Stimulated activated CD4-positive, alpha-beta T cell treated with anti-CD3 and anti-CD28 coated beads, Interleukin-2, amount 100 ng/mL, for 48 hours (primary cell): ENCODE measurements at regions not wholly inside any gene's neighbourhood (a gene's known extent, or its start where the extent isn't known, plus 50 kb on each side); places are given as distances from the start of the nearest gene placed in this dataset.

Experiments
- DNase-seq, 2 donors: peaks; one replicate each; pipeline ENCODE4 v3.0.0-alpha.2; 2020

- DNase-seq = no peak
Measured at GRCh38 chr6:90983462-90983861, 396.6 kb upstream of the MAP3K7 start.

DNA sequence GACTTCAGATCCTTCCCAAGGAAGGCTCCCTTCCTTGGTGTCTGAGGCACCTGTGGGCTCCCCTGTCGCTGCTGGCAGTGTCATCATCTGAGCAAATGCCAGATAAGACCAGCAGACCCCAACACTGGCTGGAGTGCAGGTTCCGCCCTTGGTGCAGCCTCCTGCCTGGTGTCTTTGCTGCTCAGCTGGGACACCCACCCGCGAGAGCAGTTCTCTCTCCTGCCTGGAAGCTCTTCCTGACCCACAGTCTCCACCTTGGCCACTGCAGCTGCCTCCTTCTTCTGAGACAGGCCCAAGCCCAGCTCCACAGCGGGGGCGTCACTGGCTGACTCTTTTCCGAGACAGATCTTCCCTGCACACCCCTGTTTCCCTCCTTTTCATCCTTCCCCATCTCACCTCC, 395.7 kb upstream of the MAP3K7 start:
- no peak for DNase-seq

DNA sequence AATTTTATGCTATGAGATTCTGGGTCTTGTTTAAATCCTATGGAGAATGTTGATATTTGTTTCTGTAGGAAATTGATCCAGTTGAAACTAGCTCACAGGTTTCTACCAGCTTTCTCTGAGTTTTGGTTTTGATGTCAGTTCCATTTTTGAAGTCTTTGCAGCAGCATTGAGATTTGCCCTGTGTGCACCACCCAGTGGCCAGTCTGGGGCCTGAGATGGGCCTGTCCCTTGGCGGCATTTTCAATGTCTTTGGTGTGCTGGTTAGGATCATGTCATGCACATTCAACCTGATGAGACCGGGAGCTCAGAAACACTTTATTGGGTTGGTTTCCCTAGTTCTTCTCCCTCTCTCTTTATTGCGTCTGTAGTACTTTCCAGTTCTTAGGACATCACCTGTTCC, 395.2 kb upstream of the MAP3K7 start:
- DNase-seq = no peak

GRCh38 chr6:90978046-90978445, 391.2 kb upstream of the MAP3K7 start:
- DNase-seq = no peak

- DNase-seq = no peak
Measured at GRCh38 chr6:90977513-90977912, 390.6 kb upstream of the MAP3K7 start.

- no peak for DNase-seq
Measured at GRCh38 chr6:90976341-90976740, 389.5 kb upstream of the MAP3K7 start.

DNA sequence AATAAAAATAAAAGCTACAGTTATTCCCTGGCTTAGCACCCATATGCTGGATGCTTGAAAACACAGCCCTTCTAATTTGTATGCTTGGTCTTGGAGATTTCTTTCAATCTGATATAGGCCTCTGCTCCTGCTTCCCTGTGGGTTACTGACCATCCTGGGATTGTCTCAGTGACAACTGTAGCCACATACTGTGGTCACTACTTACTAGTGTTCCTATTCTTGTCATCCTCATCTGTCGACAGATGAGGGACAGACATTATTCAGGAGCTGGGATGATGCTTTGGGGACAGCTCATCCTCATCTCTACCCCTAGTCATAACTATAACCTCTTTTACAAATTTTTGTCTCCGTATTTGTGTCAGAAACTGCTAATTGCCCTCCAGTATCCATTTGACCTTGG, 388.9 kb upstream of the MAP3K7 start:
- DNase-seq = no peak

- DNase-seq = no peak
Measured at GRCh38 chr6:90973188-90973587, 386.3 kb upstream of the MAP3K7 start.

DNA sequence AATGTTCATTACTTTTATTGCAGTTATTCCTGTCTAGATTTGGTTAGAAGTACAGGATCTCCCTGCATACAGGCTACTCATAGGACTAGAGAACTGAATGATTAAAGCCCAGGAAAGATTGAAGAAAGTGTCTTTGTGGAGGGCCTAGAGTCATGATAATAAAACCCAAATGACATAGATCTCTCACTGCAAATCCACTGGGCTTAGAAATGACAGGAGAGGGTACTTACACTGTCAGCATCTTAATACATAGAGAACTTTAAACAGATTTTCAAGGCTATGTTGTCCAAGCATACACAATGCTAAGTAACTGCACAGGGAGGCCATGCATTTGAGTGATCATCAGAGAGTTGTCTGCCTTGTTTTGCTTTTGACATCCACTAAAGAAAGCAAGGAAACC, 383.8 kb upstream of the MAP3K7 start:
- no peak for DNase-seq

GRCh38 chr6:90967471-90967870, 380.6 kb upstream of the MAP3K7 start:
- DNase-seq = no peak

DNA sequence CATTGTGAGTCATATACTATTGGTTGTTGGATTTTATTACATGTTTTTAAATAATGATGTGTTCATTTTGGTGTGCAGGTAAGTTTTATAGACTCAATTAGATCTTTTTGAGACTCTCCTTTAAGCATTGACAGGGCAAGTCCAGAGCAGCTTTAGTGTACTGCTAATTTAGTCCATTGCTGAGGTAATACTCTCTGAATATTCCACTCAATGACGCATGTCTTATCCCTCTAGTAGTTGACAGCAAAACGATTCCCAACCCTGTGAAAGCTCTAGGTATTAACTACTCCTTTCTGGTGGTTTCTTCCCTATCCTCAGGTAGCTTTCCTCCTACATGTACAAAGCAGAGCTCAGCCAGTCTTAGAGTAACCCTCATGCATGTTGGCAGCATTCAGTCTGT, 373.5 kb upstream of the MAP3K7 start:
- no peak for DNase-seq

DNA sequence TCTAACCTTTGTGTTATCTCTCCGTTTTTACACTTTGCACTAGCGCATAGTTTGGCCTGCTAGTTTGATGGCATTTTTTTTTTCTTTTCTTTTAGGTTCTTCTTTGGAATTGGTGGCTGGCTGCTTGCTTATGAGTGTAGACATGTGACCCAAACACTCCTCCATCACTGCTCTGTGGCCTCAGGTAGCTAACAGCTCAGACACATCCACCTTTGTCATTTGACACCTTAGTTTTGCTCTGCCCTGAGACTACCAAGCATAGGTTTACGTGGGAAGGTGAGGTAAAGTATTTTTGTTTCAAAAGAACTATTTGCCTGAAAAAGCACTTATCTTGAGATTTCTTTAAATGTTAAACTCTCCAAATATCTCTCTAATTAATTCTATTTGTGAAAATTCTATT, 368.4 kb upstream of the MAP3K7 start:
- DNase-seq = no peak

- no peak for DNase-seq
Measured at GRCh38 chr6:90953405-90954161, 366.7 kb upstream of the MAP3K7 start.

DNA sequence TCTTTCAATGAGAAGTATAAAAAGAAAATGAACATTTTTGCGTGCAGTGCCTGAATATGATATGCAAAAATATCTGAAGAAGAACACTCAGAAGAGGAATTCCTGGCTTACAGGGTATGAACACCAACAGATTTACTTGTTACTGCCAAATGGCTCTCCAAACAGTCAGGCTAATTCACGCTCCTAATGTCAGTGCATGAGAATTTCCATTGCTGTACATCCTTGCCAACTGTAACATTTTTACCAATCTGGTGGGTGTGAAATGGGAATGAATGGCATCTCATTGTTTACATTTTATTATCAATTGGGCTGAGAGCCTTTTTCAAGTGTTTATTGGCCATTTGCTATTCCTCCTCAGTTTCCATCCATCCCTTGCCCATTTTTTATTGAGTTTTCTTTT, 365.3 kb upstream of the MAP3K7 start:
- no peak for DNase-seq

GRCh38 chr6:90948540-90948939, 361.7 kb upstream of the MAP3K7 start:
- DNase-seq = no peak

DNA sequence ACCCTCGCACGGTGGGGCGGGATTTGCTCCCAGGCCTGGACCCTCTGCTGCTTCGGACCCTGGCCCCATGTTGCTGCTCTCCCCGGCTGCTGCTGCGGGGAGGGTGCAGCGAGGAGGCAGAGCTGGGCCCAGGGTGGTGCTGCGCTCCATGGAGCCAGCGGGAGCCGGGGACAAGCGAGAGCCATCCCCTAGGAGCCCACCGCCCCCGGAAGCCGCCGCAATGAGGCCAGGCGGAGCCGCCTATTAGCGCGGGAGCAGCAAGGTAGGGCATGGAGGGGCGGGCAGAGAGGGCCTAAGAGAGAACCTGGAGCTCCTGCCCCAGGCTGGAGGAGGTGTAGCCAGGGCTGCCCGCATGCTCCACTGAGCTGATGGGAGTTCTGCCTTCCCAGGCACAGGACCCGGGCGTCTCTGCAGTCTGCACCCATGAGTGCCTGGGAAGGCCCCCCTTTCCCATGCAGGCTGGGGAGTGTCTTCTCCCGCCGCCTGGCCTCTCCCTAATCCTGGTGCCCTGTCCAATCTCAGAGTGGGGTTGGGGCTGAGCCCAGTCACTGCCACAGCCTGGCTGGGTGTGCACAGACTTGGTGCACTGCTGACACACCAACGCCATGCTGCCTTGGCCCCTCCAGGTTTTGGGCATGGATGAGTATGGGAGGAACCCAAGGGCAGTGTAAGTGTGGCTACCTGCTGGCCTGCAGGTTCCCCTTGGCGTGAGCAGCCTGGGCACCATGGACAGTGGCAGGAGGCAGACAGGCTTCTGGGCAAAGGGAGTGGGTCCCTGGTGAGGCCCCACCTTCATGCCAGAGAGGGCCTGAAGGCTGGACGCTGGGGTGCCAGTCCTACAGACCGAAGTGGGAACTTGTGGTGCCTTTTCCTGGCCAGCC, 360.6 kb upstream of the MAP3K7 start:
- DNase-seq = no peak

DNA sequence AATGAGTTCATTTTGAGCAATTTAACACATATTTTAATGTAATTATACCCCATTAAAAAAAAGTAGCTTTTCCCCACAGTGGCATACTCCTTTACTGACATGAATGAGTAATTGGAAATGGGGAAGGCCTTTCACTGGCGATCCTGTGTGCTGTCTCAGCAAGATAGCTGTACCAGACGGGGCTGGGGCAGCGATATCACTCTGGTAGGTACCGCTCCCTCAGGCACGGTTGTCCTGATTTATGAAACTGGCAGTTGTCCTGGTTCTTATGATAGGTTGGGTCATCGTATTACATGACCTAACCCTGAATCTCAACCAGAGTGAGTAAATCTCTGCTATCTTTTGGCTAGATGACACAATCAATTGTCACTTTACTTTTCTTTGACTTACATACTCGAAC, 355.0 kb upstream of the MAP3K7 start:
- DNase-seq = no peak

GRCh38 chr6:90940812-90941481, 354.1 kb upstream of the MAP3K7 start:
- no peak for DNase-seq

GRCh38 chr6:90939906-90940305, 353.0 kb upstream of the MAP3K7 start:
- DNase-seq = no peak

GRCh38 chr6:90938122-90938521, 351.2 kb upstream of the MAP3K7 start:
- DNase-seq = no peak

- DNase-seq = no peak
Measured at GRCh38 chr6:90936286-90936685, 349.4 kb upstream of the MAP3K7 start.

DNA sequence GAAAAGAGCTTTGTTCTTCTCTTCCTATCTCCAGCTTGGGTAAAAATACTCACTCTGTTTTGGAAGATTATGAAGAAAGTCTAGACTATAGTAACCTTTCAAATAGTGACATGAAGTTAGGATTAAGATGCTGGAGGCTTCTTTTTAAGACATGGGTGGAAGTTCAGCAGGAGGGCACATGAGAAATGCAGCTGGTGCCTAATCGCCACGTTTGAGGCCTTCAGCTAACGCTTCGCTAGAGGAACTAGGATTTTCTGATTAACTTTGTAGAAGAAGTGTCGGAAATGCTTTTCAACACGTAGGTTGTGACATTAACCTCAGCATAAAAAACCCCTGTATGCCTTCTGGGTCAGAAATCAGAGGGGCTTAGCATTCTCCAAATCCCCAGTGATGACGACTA, 348.1 kb upstream of the MAP3K7 start:
- no peak for DNase-seq

GRCh38 chr6:90934081-90934480, 347.2 kb upstream of the MAP3K7 start:
- no peak for DNase-seq

GRCh38 chr6:90932351-90932750, 345.5 kb upstream of the MAP3K7 start:
- no peak for DNase-seq
